Upper lobe of left lung (tissue), 6 donors: ENCODE measurements at regions not wholly inside any gene's neighbourhood (a gene's known extent, or its start where the extent isn't known, plus 50 kb on each side); places are given as distances from the start of the nearest gene placed in this dataset.

Experiments
- ATAC-seq, 2 donors: fragments of 200-7000 bp; cut with Tn5 transposase; one replicate each; pipeline ENCODE4 v1.9.1; 2022; ENCODE audit warnings: mild to moderate bottlenecking in 2 of 2, moderate library complexity in 2 of 2; ENCODE audit not compliant: low FRiP score in 2 of 2
- DNase-seq, 2 donors: peaks; one replicate each; pipeline ENCODE4 v3.0.0-alpha.2; 2019 to 2020
- H3K27ac ChIP-seq, 4 donors: fragments of 200-600 bp; sonication (generic); one replicate each; pipeline ENCODE4 v1.5.1; 2016 to 2019
- H3K27me3 ChIP-seq, 4 donors: fragments of 200-600 bp; sonication (generic); one replicate each; pipeline ENCODE4 v1.5.1; 2017 to 2019
- H3K36me3 ChIP-seq, 4 donors: fragments of 200-600 bp; sonication (generic); one replicate each; pipeline ENCODE4 v1.5.1; 2016 to 2019
- H3K4me1 ChIP-seq, 4 donors: fragments of 200-600 bp; sonication (generic); one replicate each; pipeline ENCODE4 v1.5.1; 2018 to 2019
- H3K4me3 ChIP-seq, 4 donors: fragments of 200-600 bp; sonication (generic); one replicate each; pipeline ENCODE4 v1.5.1; 2017 to 2019; ENCODE audit warnings: mild to moderate bottlenecking in 2 of 4, moderate library complexity in 1 of 4
- H3K9me3 ChIP-seq, 4 donors: fragments of 200-600 bp; sonication (generic); one replicate each; pipeline ENCODE4 v1.5.1; 2018 to 2019
- CTCF ChIP-seq, 6 experiments: fragments of 450-650 bp in 4 of 6; fragments of 200-600 bp in 2 of 6; sonication (generic) in 2 of 6; IDR thresholded peaks; one replicate each; pipeline ENCODE4 v1.5.1; 2016 to 2019; ENCODE audit warnings: antibody characterized with exemption in 6 of 6
- EP300 ChIP-seq, 4 donors: sonication (generic); formaldehyde crosslinking; IDR thresholded peaks; one replicate each; pipeline ENCODE4 v1.5.1; 2017; ENCODE audit warnings: antibody characterized with exemption in 4 of 4, control low read depth in 2 of 4
- POLR2A ChIP-seq, 4 donors: fragments of 450-650 bp; IDR thresholded peaks; one replicate each; pipeline ENCODE4 v1.5.1; 2016 to 2017; ENCODE audit warnings: antibody characterized with exemption in 4 of 4, mild to moderate bottlenecking in 2 of 4
- POLR2AphosphoS5 ChIP-seq, 2 donors: sonication (generic); formaldehyde crosslinking; IDR thresholded peaks; one replicate each; pipeline ENCODE4 v1.5.1; 2017; ENCODE audit warnings: antibody characterized with exemption in 2 of 2
- WGBS, 2 donors: methylation state at CpG; one replicate each; pipeline ENCODE4 v1.1.5; 2017 to 2018; 5-methylcytosine and 5-hydroxymethylcytosine counted together
- donor health status: DM: no; HTN: no; CAD: no; lungs with moderate emphysema.
- donor health status: DM: no; HTN: yes; CAD: no; lungs with severe emphysema.

- Histone ChIP-seq H3K9me3 (no peaks in the 10 kb centered on the region), H3K27ac (no peak overlapping the region), H3K36me3 (no peaks in the 10 kb centered on the region), H3K4me3 (no peak overlapping the region), H3K4me1 (no peaks in the 10 kb centered on the region), H3K27me3 (no peaks in the 10 kb centered on the region)
- no peak for ATAC-seq
- DNase-seq = no peak
- WGBS, 2 donors = 88 to 92% methylated on average over 3 of the region's 3 CpGs
- TF ChIP-seq CTCF (IDR thresholded peaks at IDR 0.05) (no peak), EP300 (IDR thresholded peaks at IDR 0.05) (no peak), POLR2A (IDR thresholded peaks at IDR 0.05) (no peak), POLR2AphosphoS5 (IDR thresholded peaks at IDR 0.05) (no peak)
These were observed 122.2 kb upstream of the MYLIP start for GRCh38 chr6:16006681-16007080.

GRCh38 chr6:16004934-16005679, 123.8 kb upstream of the MYLIP start:
- Histone ChIP-seq H3K4me1 (no peaks in the 10 kb centered on the region), H3K27ac (no peak overlapping the region), H3K4me3 (no peak overlapping the region), H3K36me3 (no peaks in the 10 kb centered on the region), H3K27me3 (no peaks in the 10 kb centered on the region), H3K9me3 (no peaks in the 10 kb centered on the region)
- WGBS, 2 donors = 68 to 81% methylated on average over 5 of the region's 5 CpGs
- ATAC-seq (no peak), DNase-seq (no peak)
- TF ChIP-seq POLR2AphosphoS5 (IDR thresholded peaks at IDR 0.05) (no peak), CTCF (IDR thresholded peaks at IDR 0.05) (no peak), POLR2A (IDR thresholded peaks at IDR 0.05) (no peak), EP300 (IDR thresholded peaks at IDR 0.05) (no peak)

GRCh38 chr6:16003197-16003491, 125.7 kb upstream of the MYLIP start:
- no peak overlapping the region for H3K4me3 ChIP-seq
- TF ChIP-seq CTCF (IDR thresholded peaks at IDR 0.05) (no peak), EP300 (IDR thresholded peaks at IDR 0.05) (no peak), POLR2AphosphoS5 (IDR thresholded peaks at IDR 0.05) (no peak), POLR2A (IDR thresholded peaks at IDR 0.05) (no peak)
- H3K36me3 ChIP-seq = no peaks in the 10 kb centered on the region
- H3K27ac ChIP-seq = no peak overlapping the region
- no peak for DNase-seq
- no peak for ATAC-seq
- H3K9me3 ChIP-seq = no peaks in the 10 kb centered on the region
- H3K4me1 ChIP-seq = no peaks in the 10 kb centered on the region
- WGBS, 2 donors = 96 to 97% methylated on average over 2 of the region's 2 CpGs
- no peaks in the 10 kb centered on the region for H3K27me3 ChIP-seq

GRCh38 chr6:16002332-16003196, 126.3 kb upstream of the MYLIP start:
- H3K27ac ChIP-seq = no peak overlapping the region
- TF ChIP-seq EP300 (IDR thresholded peaks at IDR 0.05) (no peak), POLR2A (IDR thresholded peaks at IDR 0.05) (no peak), CTCF (IDR thresholded peaks at IDR 0.05) (no peak), POLR2AphosphoS5 (IDR thresholded peaks at IDR 0.05) (no peak)
- no peaks in the 10 kb centered on the region for H3K27me3 ChIP-seq
- peaks cover 0 to 5% (median 1%) of the 10 kb centered on the region in 4 donors for H3K4me1 ChIP-seq
- H3K36me3 ChIP-seq = no peaks in the 10 kb centered on the region
- no peak overlapping the region for H3K4me3 ChIP-seq
- H3K9me3 ChIP-seq = no peaks in the 10 kb centered on the region
- WGBS, 2 donors = 93 to 96% methylated on average over 14 of the region's 14 CpGs
- ATAC-seq (no peak), DNase-seq (no peak)
